Right lung (tissue), 2 donors: ENCODE measurements at regions not wholly inside any gene's neighbourhood (a gene's known extent, or its start where the extent isn't known, plus 50 kb on each side); places are given as distances from the start of the nearest gene placed in this dataset.

Experiments
- DNase-seq, 2 donors: peaks; one replicate each; pipeline ENCODE4 v3.0.0-alpha.2; 2013

GRCh38 chr11:91813263-91813662, 411.4 kb upstream of the FAT3 start:
- no peak for DNase-seq

GRCh38 chr11:91810871-91811270, 413.7 kb upstream of the FAT3 start:
- no peak for DNase-seq

- DNase-seq = no peak
Measured at GRCh38 chr11:91805293-91805692, 419.3 kb upstream of the FAT3 start.

- DNase-seq = peak; percentile 48 to 49
Measured at GRCh38 chr11:91804042-91804441, 420.6 kb upstream of the FAT3 start.

- DNase-seq = peak in 1 of 2 donors; percentile 5
Measured at GRCh38 chr11:91802475-91802874, 422.1 kb upstream of the FAT3 start.

GRCh38 chr11:91800208-91800914, 424.3 kb upstream of the FAT3 start:
- DNase-seq = no peak

- no peak for DNase-seq
Measured at GRCh38 chr11:91798240-91798639, 426.4 kb upstream of the FAT3 start.

- DNase-seq = peak in 1 of 2 donors; percentile 12
Measured at GRCh38 chr11:91796999-91797398, 427.6 kb upstream of the FAT3 start.

GRCh38 chr11:91795139-91795887, 429.3 kb upstream of the FAT3 start:
- no peak for DNase-seq

- DNase-seq = no peak
Measured at GRCh38 chr11:91794146-91794545, 430.5 kb upstream of the FAT3 start.

GRCh38 chr11:91792779-91793262, 431.8 kb upstream of the FAT3 start:
- DNase-seq = no peak

- no peak for DNase-seq
Measured at GRCh38 chr11:91791171-91791468, 433.5 kb upstream of the FAT3 start.

- DNase-seq = peak; percentile 53 to 62
Measured at GRCh38 chr11:91790346-91791170, 434.1 kb upstream of the FAT3 start.

- DNase-seq = no peak
Measured at GRCh38 chr11:91788764-91789163, 435.9 kb upstream of the FAT3 start.

GRCh38 chr11:91786097-91786496, 438.5 kb upstream of the FAT3 start:
- DNase-seq = no peak

- no peak for DNase-seq
Measured at GRCh38 chr11:91783173-91783572, 441.4 kb upstream of the FAT3 start.

- DNase-seq = no peak
Measured at GRCh38 chr11:91778758-91779157, 445.9 kb upstream of the FAT3 start.

- DNase-seq = peak in 1 of 2 donors; percentile 8
Measured at GRCh38 chr11:91776655-91777054, 448.0 kb upstream of the FAT3 start.

GRCh38 chr11:91773090-91773489, 451.5 kb upstream of the FAT3 start:
- no peak for DNase-seq

GRCh38 chr11:91771961-91772360, 452.7 kb upstream of the FAT3 start:
- DNase-seq = no peak

GRCh38 chr11:91768783-91769182, 455.8 kb upstream of the FAT3 start:
- DNase-seq = no peak

GRCh38 chr11:91763331-91763730, 461.3 kb upstream of the FAT3 start:
- DNase-seq = no peak
